ENCODE measurements at regions not wholly inside any gene's neighbourhood (a gene's known extent, or its start where the extent isn't known, plus 50 kb on each side); places are given as distances from the start of the nearest gene placed in this dataset.

GRCh38 chr7:112603673-112604072, 122.9 kb downstream of the LSMEM1 start:
- Mint-ChIP-seq H3K4me3 (no peak overlapping the region), H3K27ac (no peak overlapping the region)
- no peak for ATAC-seq (ENCODE audit: low read depth in 2 of 2)

GRCh38 chr7:112610636-112611035, 129.8 kb downstream of the LSMEM1 start:
- no peaks in the 10 kb centered on the region for H3K36me3 Mint-ChIP-seq
- H3K9me3 Mint-ChIP-seq, result no peaks in the 10 kb centered on the region
- no peaks in the 10 kb centered on the region for H3K27me3 ChIP-seq (ENCODE audit: control insufficient read depth, insufficient read depth, low read length)
- H3K36me3 ChIP-seq (ENCODE audit: control insufficient read depth, insufficient read depth, low read length), result no peaks in the 10 kb centered on the region
- no peak overlapping the region for H3K4me3 ChIP-seq (ENCODE audit: low read depth, low read length)
- H3K9me3 ChIP-seq (ENCODE audit: control insufficient read depth in 2 of 2, low read length in 2 of 2), result no peaks in the 10 kb centered on the region
- H3K27ac Mint-ChIP-seq, result no peak overlapping the region
- H3K4me3 Mint-ChIP-seq, result no peak overlapping the region
- no peak for DNase-seq
- H3K4me1 Mint-ChIP-seq, result no peaks in the 10 kb centered on the region
- no peak overlapping the region for H3K27ac ChIP-seq (ENCODE audit: insufficient read depth, low read length, poor library complexity, severe bottlenecking)
- H3K27me3 Mint-ChIP-seq, result no peaks in the 10 kb centered on the region
- no peaks in the 10 kb centered on the region for H3K4me1 ChIP-seq (ENCODE audit: control insufficient read depth, insufficient read depth, low read length, poor library complexity, severe bottlenecking)
- ATAC-seq (ENCODE audit: low read depth in 2 of 2), result no peak

More at GRCh38 chr7:112603673-112604072, 122.9 kb downstream of the LSMEM1 start:
- no peaks in the 10 kb centered on the region for H3K36me3 ChIP-seq (ENCODE audit: control insufficient read depth, insufficient read depth, low read length)
- no peak for DNase-seq
- Mint-ChIP-seq H3K4me1 (no peaks in the 10 kb centered on the region), H3K36me3 (no peaks in the 10 kb centered on the region), H3K9me3 (peaks cover 0 to 4% (median 0%) of the 10 kb centered on the region in 7 donors), H3K27me3 (no peaks in the 10 kb centered on the region)
- no peaks in the 10 kb centered on the region for H3K4me1 ChIP-seq (ENCODE audit: control insufficient read depth, insufficient read depth, low read length, poor library complexity, severe bottlenecking)
- H3K4me3 ChIP-seq (ENCODE audit: low read depth, low read length), result no peak overlapping the region
- H3K9me3 ChIP-seq (ENCODE audit: control insufficient read depth in 2 of 2, low read length in 2 of 2), result no peaks in the 10 kb centered on the region
- no peaks in the 10 kb centered on the region for H3K27me3 ChIP-seq (ENCODE audit: control insufficient read depth, insufficient read depth, low read length)
- no peak overlapping the region for H3K27ac ChIP-seq (ENCODE audit: insufficient read depth, low read length, poor library complexity, severe bottlenecking)

GRCh38 chr7:112615701-112616100, 134.9 kb downstream of the LSMEM1 start:
- Histone ChIP-seq H3K9me3 (ENCODE audit: control insufficient read depth in 2 of 2, low read length in 2 of 2) (no peaks in the 10 kb centered on the region), H3K4me3 (ENCODE audit: low read depth, low read length) (no peak overlapping the region), H3K4me1 (ENCODE audit: control insufficient read depth, insufficient read depth, low read length, poor library complexity, severe bottlenecking) (no peaks in the 10 kb centered on the region), H3K27ac (ENCODE audit: insufficient read depth, low read length, poor library complexity, severe bottlenecking) (no peak overlapping the region), H3K36me3 (ENCODE audit: control insufficient read depth, insufficient read depth, low read length) (no peaks in the 10 kb centered on the region), H3K27me3 (ENCODE audit: control insufficient read depth, insufficient read depth, low read length) (no peaks in the 10 kb centered on the region)
- no peak overlapping the region for H3K4me3 Mint-ChIP-seq
- ATAC-seq (ENCODE audit: low read depth in 2 of 2) (no peak), DNase-seq (no peak)
- no peaks in the 10 kb centered on the region for H3K36me3 Mint-ChIP-seq
- H3K4me1 Mint-ChIP-seq, result no peaks in the 10 kb centered on the region
- H3K9me3 Mint-ChIP-seq, result peaks cover 0 to 5% (median 0%) of the 10 kb centered on the region in 7 donors
- no peak overlapping the region for H3K27ac Mint-ChIP-seq
- H3K27me3 Mint-ChIP-seq, result no peaks in the 10 kb centered on the region

GRCh38 chr7:112616295-112616694, 135.5 kb downstream of the LSMEM1 start:
- no peaks in the 10 kb centered on the region for H3K4me1 ChIP-seq (ENCODE audit: control insufficient read depth, insufficient read depth, low read length, poor library complexity, severe bottlenecking)
- no peaks in the 10 kb centered on the region for H3K4me1 Mint-ChIP-seq

GRCh38 chr7:112619343-112619742, 138.6 kb downstream of the LSMEM1 start:
- Mint-ChIP-seq H3K27ac (no peak overlapping the region), H3K4me3 (no peak overlapping the region)

More at GRCh38 chr7:112616295-112616694, 135.5 kb downstream of the LSMEM1 start:
- Histone ChIP-seq H3K27ac (ENCODE audit: insufficient read depth, low read length, poor library complexity, severe bottlenecking) (no peak overlapping the region), H3K4me3 (ENCODE audit: low read depth, low read length) (no peak overlapping the region), H3K27me3 (ENCODE audit: control insufficient read depth, insufficient read depth, low read length) (no peaks in the 10 kb centered on the region), H3K9me3 (ENCODE audit: control insufficient read depth in 2 of 2, low read length in 2 of 2) (no peaks in the 10 kb centered on the region), H3K36me3 (ENCODE audit: control insufficient read depth, insufficient read depth, low read length) (no peaks in the 10 kb centered on the region)
- no peak for ATAC-seq (ENCODE audit: low read depth in 2 of 2)
- no peaks in the 10 kb centered on the region for H3K36me3 Mint-ChIP-seq
- no peak overlapping the region for H3K27ac Mint-ChIP-seq
- H3K4me3 Mint-ChIP-seq, result no peak overlapping the region
- no peaks in the 10 kb centered on the region for H3K27me3 Mint-ChIP-seq
- no peak for DNase-seq
- peaks cover 0 to 5% (median 0%) of the 10 kb centered on the region in 7 donors for H3K9me3 Mint-ChIP-seq

GRCh38 chr7:112622159-112622715, 141.4 kb downstream of the LSMEM1 start:
- H3K4me3 ChIP-seq (ENCODE audit: low read depth, low read length), result no peak overlapping the region
- no peaks in the 10 kb centered on the region for H3K27me3 Mint-ChIP-seq
- no peak for DNase-seq
- no peaks in the 10 kb centered on the region for H3K36me3 Mint-ChIP-seq
- H3K9me3 ChIP-seq (ENCODE audit: control insufficient read depth in 2 of 2, low read length in 2 of 2), result no peaks in the 10 kb centered on the region
- H3K4me1 ChIP-seq (ENCODE audit: control insufficient read depth, insufficient read depth, low read length, poor library complexity, severe bottlenecking), result no peaks in the 10 kb centered on the region
- no peaks in the 10 kb centered on the region for H3K36me3 ChIP-seq (ENCODE audit: control insufficient read depth, insufficient read depth, low read length)
- H3K27me3 ChIP-seq (ENCODE audit: control insufficient read depth, insufficient read depth, low read length), result no peaks in the 10 kb centered on the region
- peaks cover 0 to 5% (median 2%) of the 10 kb centered on the region in 7 donors for H3K9me3 Mint-ChIP-seq
- H3K4me3 Mint-ChIP-seq, result no peak overlapping the region
- no peaks in the 10 kb centered on the region for H3K4me1 Mint-ChIP-seq
- H3K27ac Mint-ChIP-seq, result no peak overlapping the region
- no peak for ATAC-seq (ENCODE audit: low read depth in 2 of 2)
- H3K27ac ChIP-seq (ENCODE audit: insufficient read depth, low read length, poor library complexity, severe bottlenecking), result no peak overlapping the region

More at GRCh38 chr7:112619343-112619742, 138.6 kb downstream of the LSMEM1 start:
- Mint-ChIP-seq H3K27me3 (no peaks in the 10 kb centered on the region), H3K4me1 (no peaks in the 10 kb centered on the region), H3K36me3 (no peaks in the 10 kb centered on the region), H3K9me3 (peaks cover 0 to 5% (median 0%) of the 10 kb centered on the region in 7 donors)
- Histone ChIP-seq H3K27ac (ENCODE audit: insufficient read depth, low read length, poor library complexity, severe bottlenecking) (no peak overlapping the region), H3K4me3 (ENCODE audit: low read depth, low read length) (no peak overlapping the region), H3K27me3 (ENCODE audit: control insufficient read depth, insufficient read depth, low read length) (no peaks in the 10 kb centered on the region), H3K9me3 (ENCODE audit: control insufficient read depth in 2 of 2, low read length in 2 of 2) (no peaks in the 10 kb centered on the region), H3K36me3 (ENCODE audit: control insufficient read depth, insufficient read depth, low read length) (no peaks in the 10 kb centered on the region), H3K4me1 (ENCODE audit: control insufficient read depth, insufficient read depth, low read length, poor library complexity, severe bottlenecking) (no peaks in the 10 kb centered on the region)
- DNase-seq (no peak), ATAC-seq (ENCODE audit: low read depth in 2 of 2) (no peak)

GRCh38 chr7:112624416-112624815, 143.6 kb downstream of the LSMEM1 start:
- Mint-ChIP-seq H3K27ac (no peak overlapping the region), H3K9me3 (peaks cover 0 to 8% (median 2%) of the 10 kb centered on the region in 7 donors), H3K4me1 (no peaks in the 10 kb centered on the region), H3K4me3 (no peak overlapping the region), H3K36me3 (no peaks in the 10 kb centered on the region), H3K27me3 (no peaks in the 10 kb centered on the region)
- ATAC-seq (ENCODE audit: low read depth in 2 of 2), result no peak
- no peaks in the 10 kb centered on the region for H3K9me3 ChIP-seq (ENCODE audit: control insufficient read depth in 2 of 2, low read length in 2 of 2)
- no peaks in the 10 kb centered on the region for H3K27me3 ChIP-seq (ENCODE audit: control insufficient read depth, insufficient read depth, low read length)
- no peak overlapping the region for H3K4me3 ChIP-seq (ENCODE audit: low read depth, low read length)
- no peak for DNase-seq
- H3K36me3 ChIP-seq (ENCODE audit: control insufficient read depth, insufficient read depth, low read length), result no peaks in the 10 kb centered on the region
- H3K27ac ChIP-seq (ENCODE audit: insufficient read depth, low read length, poor library complexity, severe bottlenecking), result no peak overlapping the region
- no peaks in the 10 kb centered on the region for H3K4me1 ChIP-seq (ENCODE audit: control insufficient read depth, insufficient read depth, low read length, poor library complexity, severe bottlenecking)

- Mint-ChIP-seq H3K9me3 (peaks cover 0 to 8% (median 2%) of the 10 kb centered on the region in 7 donors), H3K4me1 (no peaks in the 10 kb centered on the region), H3K36me3 (no peaks in the 10 kb centered on the region), H3K4me3 (no peak overlapping the region), H3K27ac (no peak overlapping the region), H3K27me3 (no peaks in the 10 kb centered on the region)
- ATAC-seq (ENCODE audit: low read depth in 2 of 2), result no peak
- no peaks in the 10 kb centered on the region for H3K4me1 ChIP-seq (ENCODE audit: control insufficient read depth, insufficient read depth, low read length, poor library complexity, severe bottlenecking)
- no peak for DNase-seq
- no peaks in the 10 kb centered on the region for H3K36me3 ChIP-seq (ENCODE audit: control insufficient read depth, insufficient read depth, low read length)
- no peaks in the 10 kb centered on the region for H3K9me3 ChIP-seq (ENCODE audit: control insufficient read depth in 2 of 2, low read length in 2 of 2)
- H3K27me3 ChIP-seq (ENCODE audit: control insufficient read depth, insufficient read depth, low read length), result no peaks in the 10 kb centered on the region
- no peak overlapping the region for H3K4me3 ChIP-seq (ENCODE audit: low read depth, low read length)
- no peak overlapping the region for H3K27ac ChIP-seq (ENCODE audit: insufficient read depth, low read length, poor library complexity, severe bottlenecking)
These were observed 149.8 kb downstream of the LSMEM1 start for GRCh38 chr7:112630565-112630964.
